ENCODE measurements at regions not wholly inside any gene's neighbourhood (a gene's known extent, or its start where the extent isn't known, plus 50 kb on each side); places are given as distances from the start of the nearest gene placed in this dataset.

GRCh38 chr3:99373088-99373845 lies 265.1 kb upstream of the COL8A1 start:
- no peak for TF ChIP-seq POLR2A (IDR thresholded peaks at IDR 0.05)
- no peak for TF ChIP-seq POLR2AphosphoS5 (IDR thresholded peaks at IDR 0.05; ENCODE audit: insufficient read depth in 1 of 2, low read depth in 1 of 2)
- TF ChIP-seq CTCF (IDR thresholded peaks at IDR 0.05), result no peak
- no peak overlapping the region for H3K4me3 ChIP-seq
- H3K27me3 ChIP-seq, result no peaks in the 10 kb centered on the region
- no peak overlapping the region for H3K27ac ChIP-seq
- H3K36me3 ChIP-seq, result no peaks in the 10 kb centered on the region
- DNase-seq (ENCODE audit: extremely low spot score in 2 of 2), result no peak
- H3K9me3 ChIP-seq, result no peaks in the 10 kb centered on the region
- H3K4me1 ChIP-seq, result no peaks in the 10 kb centered on the region
- intact Hi-C loops (cut with DNase I), result no loop called here

GRCh38 chr3:99366663-99367429 lies 271.5 kb upstream of the COL8A1 start:
- no peaks in the 10 kb centered on the region for H3K27me3 ChIP-seq
- intact Hi-C loops (cut with DNase I), result no loop called here
- H3K4me3 ChIP-seq, result no peak overlapping the region
- TF ChIP-seq POLR2A (IDR thresholded peaks at IDR 0.05), result no peak
- no peak for TF ChIP-seq POLR2AphosphoS5 (IDR thresholded peaks at IDR 0.05; ENCODE audit: insufficient read depth in 1 of 2, low read depth in 1 of 2)
- no peak for TF ChIP-seq CTCF (IDR thresholded peaks at IDR 0.05)
- H3K36me3 ChIP-seq, result no peaks in the 10 kb centered on the region
- no peak overlapping the region for H3K27ac ChIP-seq
- no peaks in the 10 kb centered on the region for H3K9me3 ChIP-seq
- no peak for DNase-seq (ENCODE audit: extremely low spot score in 2 of 2)
- H3K4me1 ChIP-seq, result no peaks in the 10 kb centered on the region

GRCh38 chr3:99365979-99366378 lies 272.4 kb upstream of the COL8A1 start:
- Histone ChIP-seq H3K9me3 (no peaks in the 10 kb centered on the region), H3K4me1 (no peaks in the 10 kb centered on the region), H3K4me3 (no peak overlapping the region), H3K27ac (no peak overlapping the region), H3K36me3 (no peaks in the 10 kb centered on the region), H3K27me3 (no peaks in the 10 kb centered on the region)
- DNase-seq (ENCODE audit: extremely low spot score in 2 of 2), result no peak
- TF ChIP-seq CTCF (IDR thresholded peaks at IDR 0.05) (no peak), POLR2AphosphoS5 (IDR thresholded peaks at IDR 0.05; ENCODE audit: insufficient read depth in 1 of 2, low read depth in 1 of 2) (no peak), POLR2A (IDR thresholded peaks at IDR 0.05) (no peak)
- intact Hi-C loops (cut with DNase I), result no loop called here

- TF ChIP-seq POLR2AphosphoS5 (IDR thresholded peaks at IDR 0.05; ENCODE audit: insufficient read depth in 1 of 2, low read depth in 1 of 2) (no peak), POLR2A (IDR thresholded peaks at IDR 0.05) (no peak), CTCF (IDR thresholded peaks at IDR 0.05) (no peak)
- H3K4me1 ChIP-seq, result no peaks in the 10 kb centered on the region
- H3K36me3 ChIP-seq, result no peaks in the 10 kb centered on the region
- intact Hi-C loops (cut with DNase I), result no loop called here
- no peaks in the 10 kb centered on the region for H3K27me3 ChIP-seq
- H3K9me3 ChIP-seq, result no peaks in the 10 kb centered on the region
- H3K27ac ChIP-seq, result no peak overlapping the region
- DNase-seq (ENCODE audit: extremely low spot score in 2 of 2), result no peak
- no peak overlapping the region for H3K4me3 ChIP-seq
Measured at GRCh38 chr3:99365396-99365795, 273.0 kb upstream of the COL8A1 start.

- intact Hi-C loops (cut with DNase I), result no loop called here
- Histone ChIP-seq H3K4me1 (no peaks in the 10 kb centered on the region), H3K27ac (no peak overlapping the region), H3K4me3 (no peak overlapping the region), H3K36me3 (no peaks in the 10 kb centered on the region), H3K9me3 (no peaks in the 10 kb centered on the region), H3K27me3 (no peaks in the 10 kb centered on the region)
- no peak for DNase-seq (ENCODE audit: extremely low spot score in 2 of 2)
- TF ChIP-seq CTCF (IDR thresholded peaks at IDR 0.05), result no peak
- TF ChIP-seq POLR2A (IDR thresholded peaks at IDR 0.05), result no peak
- TF ChIP-seq POLR2AphosphoS5 (IDR thresholded peaks at IDR 0.05; ENCODE audit: insufficient read depth in 1 of 2, low read depth in 1 of 2), result no peak
Measured at GRCh38 chr3:99357131-99357530, 281.3 kb upstream of the COL8A1 start.
